Erythroblast (primary cell): ENCODE measurements at regions not wholly inside any gene's neighbourhood (a gene's known extent, or its start where the extent isn't known, plus 50 kb on each side); places are given as distances from the start of the nearest gene placed in this dataset.

ENCODE experiments used
- DNase-seq, 2 experiments: peaks; one replicate each; lab custom pipeline; 2025; lab: John Stamatoyannopoulos, UW
- GATA1 ChIP-seq: IDR thresholded peaks from 2 replicates; pipeline ENCODE4 v1.6.1; 2011; ENCODE audit warnings: low read depth, mild to moderate bottlenecking, control low read depth, low read length, moderate library complexity
- POLR2A ChIP-seq: IDR thresholded peaks from 2 replicates; pipeline ENCODE4 v1.6.1; 2011; ENCODE audit warnings: mild to moderate bottlenecking, low read length

GRCh38 chr18:73948497-73948896 is 199.1 kb downstream of the FBXO15 start:
- TF ChIP-seq POLR2A: no peak
- no peak for TF ChIP-seq GATA1

GRCh38 chr18:73948084-73948483 is 199.6 kb downstream of the FBXO15 start:
- TF ChIP-seq GATA1 (no peak), POLR2A (no peak)
- DNase-seq: no peak

More at GRCh38 chr18:73948497-73948896, 199.1 kb downstream of the FBXO15 start:
- no peak for DNase-seq

GRCh38 chr18:73947180-73947921 is 200.3 kb downstream of the FBXO15 start:
- TF ChIP-seq GATA1 (no peak), POLR2A (no peak)
- no peak for DNase-seq

- DNase-seq: no peak
- TF ChIP-seq GATA1 (no peak), POLR2A (no peak)
Measured at GRCh38 chr18:73945130-73945792, 202.4 kb downstream of the FBXO15 start.

GRCh38 chr18:73944715-73945114 is 202.9 kb downstream of the FBXO15 start:
- TF ChIP-seq GATA1: no peak
- TF ChIP-seq POLR2A: no peak
- DNase-seq: no peak

GRCh38 chr18:73943763-73944162 is 203.9 kb downstream of the FBXO15 start:
- no peak for DNase-seq
- TF ChIP-seq GATA1 (no peak), POLR2A (no peak)

- no peak for DNase-seq
- TF ChIP-seq GATA1 (no peak), POLR2A (no peak)
Measured at GRCh38 chr18:73942956-73943355, 204.7 kb downstream of the FBXO15 start.

GRCh38 chr18:73942081-73942625 is 205.5 kb downstream of the FBXO15 start:
- no peak for DNase-seq
- TF ChIP-seq POLR2A: no peak
- no peak for TF ChIP-seq GATA1

- no peak for DNase-seq
- TF ChIP-seq GATA1: no peak
- no peak for TF ChIP-seq POLR2A
Measured at GRCh38 chr18:73940721-73941120, 206.9 kb downstream of the FBXO15 start.

GRCh38 chr18:73939391-73939790 is 208.2 kb downstream of the FBXO15 start:
- TF ChIP-seq GATA1 (no peak), POLR2A (no peak)
- DNase-seq: no peak

- TF ChIP-seq GATA1: no peak
- no peak for TF ChIP-seq POLR2A
- DNase-seq: no peak
Measured at GRCh38 chr18:73933685-73934084, 213.9 kb downstream of the FBXO15 start.

- TF ChIP-seq GATA1 (no peak), POLR2A (no peak)
- no peak for DNase-seq
Measured at GRCh38 chr18:73932976-73933375, 214.7 kb downstream of the FBXO15 start.

GRCh38 chr18:73927496-73927895 is 220.1 kb downstream of the FBXO15 start:
- no peak for TF ChIP-seq POLR2A
- TF ChIP-seq GATA1: no peak
- DNase-seq: no peak

GRCh38 chr18:73924836-73925235 is 222.8 kb downstream of the FBXO15 start:
- no peak for TF ChIP-seq GATA1
- TF ChIP-seq POLR2A: no peak
- DNase-seq: no peak
